ENCODE measurements at regions not wholly inside any gene's neighbourhood (a gene's known extent, or its start where the extent isn't known, plus 50 kb on each side); places are given as distances from the start of the nearest gene placed in this dataset.
"Not testable (repeated sequence)": the region's sequence is repeated elsewhere in the genome, so short reads cannot be mapped to it uniquely, and the experiment has no call there.

DNA sequence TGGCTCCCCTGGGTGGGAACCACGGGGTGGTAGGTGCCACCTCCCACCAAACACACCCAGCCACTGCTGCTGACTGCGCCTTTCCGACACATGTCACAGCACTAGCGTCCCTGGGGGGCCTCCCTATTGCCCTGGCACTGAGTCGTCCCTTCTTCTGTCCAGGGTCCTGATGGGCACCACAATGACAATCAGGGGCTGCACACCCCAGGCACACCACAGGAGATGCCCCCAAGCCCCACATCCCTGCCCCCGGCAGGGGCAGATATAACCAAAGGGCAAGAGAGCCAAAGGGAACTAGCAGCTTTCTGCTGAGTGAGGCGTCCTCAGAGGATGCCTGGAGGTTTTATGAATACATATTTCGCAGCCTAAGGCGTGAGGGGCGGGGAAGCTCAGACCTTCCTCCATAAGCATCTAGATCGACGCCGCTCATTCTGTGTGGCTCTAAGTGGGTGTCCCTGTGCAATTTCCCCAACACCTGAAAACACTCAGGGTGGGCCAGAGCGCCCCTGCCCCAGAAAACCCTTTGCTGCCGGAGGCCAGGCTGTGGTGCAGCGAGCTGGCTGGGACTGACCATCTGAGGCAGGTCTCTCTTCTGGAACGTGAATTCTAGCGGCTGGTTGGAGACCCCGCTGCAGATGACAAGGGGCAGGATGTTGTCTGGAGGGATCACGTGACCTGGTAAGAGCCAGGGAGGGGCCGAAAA, 186.7 kb downstream of the KLRB1 start:
- H3K9ac ChIP-seq (ENCODE audit: control insufficient read depth, insufficient read depth, low read length) = not testable (repeated sequence)

DNA sequence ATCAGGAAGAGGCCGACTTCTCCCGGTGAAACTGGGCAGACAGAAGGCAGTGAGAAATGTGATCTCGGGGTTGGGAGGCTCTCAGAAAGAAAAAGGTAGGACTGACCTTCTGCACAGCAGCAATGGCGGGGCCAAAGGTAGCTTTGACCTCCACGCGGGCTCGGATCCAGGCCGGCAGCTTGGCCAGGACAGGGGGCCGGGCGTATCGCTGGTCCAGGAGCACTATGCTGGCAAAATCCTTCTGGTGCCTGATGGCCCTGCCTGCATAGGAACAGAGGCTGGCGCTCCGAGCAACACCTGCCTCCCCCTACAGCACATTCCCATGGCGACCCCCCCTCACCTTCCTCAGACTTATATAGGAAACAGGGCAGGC, 189.1 kb downstream of the KLRB1 start:
- H3K36me3 ChIP-seq (ENCODE audit: control insufficient read depth in 2 of 2, insufficient read depth in 2 of 2, low read length in 1 of 2); FAIRE-seq; H3K4me3 ChIP-seq; H3K27ac ChIP-seq (ENCODE audit: control insufficient read depth, insufficient read depth); H3K9me3 ChIP-seq (replicated peaks; ENCODE audit: control insufficient read depth, insufficient read depth, low read length); H3K27me3 ChIP-seq (replicated peaks in 1 of 2; ENCODE audit: control insufficient read depth in 2 of 2, insufficient read depth in 2 of 2, low read length in 1 of 2); H2AFZ ChIP-seq (ENCODE audit: control insufficient read depth, low read depth, low read length); ATAC-seq; CTCF ChIA-PET; POLR2A ChIA-PET; H3K4me1 ChIP-seq (ENCODE audit: control insufficient read depth, insufficient read depth, low read length); BruUV-seq (replicated peaks); RAD21 ChIA-PET (ENCODE audit: unreplicated experiment); H3K4me2 ChIP-seq (ENCODE audit: control insufficient read depth, insufficient read depth); intact Hi-C loops (cut with micrococcal nuclease; ENCODE audit: unreplicated experiment); in situ Hi-C loops (cut with MboI); H4K20me1 ChIP-seq (ENCODE audit: control insufficient read depth, insufficient read depth); DNase-seq (ENCODE audit: low read depth, low spot score); H3K9ac ChIP-seq (ENCODE audit: control insufficient read depth, insufficient read depth, low read length); H3K79me2 ChIP-seq (ENCODE audit: control insufficient read depth, insufficient read depth, low read length); SMC1A ChIA-PET (ENCODE audit: uncharacterized antibody, unreplicated experiment): not testable (repeated sequence)
- 99% methylated on average over 8 of the region's 14 CpGs for WGBS (ENCODE audit: insufficient coverage, insufficient replicate concordance, low lambda C conversion rate, missing lambda C conversion rate)

More for the DNA sequence above, 186.7 kb downstream of the KLRB1 start:
- H3K27ac ChIP-seq (ENCODE audit: control insufficient read depth, insufficient read depth); in situ Hi-C loops (cut with MboI); POLR2A ChIA-PET; H4K20me1 ChIP-seq (ENCODE audit: control insufficient read depth, insufficient read depth); H3K4me2 ChIP-seq (ENCODE audit: control insufficient read depth, insufficient read depth); H2AFZ ChIP-seq (ENCODE audit: control insufficient read depth, low read depth, low read length); H3K4me3 ChIP-seq; CTCF ChIA-PET; H3K79me2 ChIP-seq (ENCODE audit: control insufficient read depth, insufficient read depth, low read length); DNase-seq (ENCODE audit: low read depth, low spot score); SMC1A ChIA-PET (ENCODE audit: uncharacterized antibody, unreplicated experiment); RAD21 ChIA-PET (ENCODE audit: unreplicated experiment); H3K36me3 ChIP-seq (ENCODE audit: control insufficient read depth in 2 of 2, insufficient read depth in 2 of 2, low read length in 1 of 2); H3K4me1 ChIP-seq (ENCODE audit: control insufficient read depth, insufficient read depth, low read length); H3K9me3 ChIP-seq (replicated peaks; ENCODE audit: control insufficient read depth, insufficient read depth, low read length); FAIRE-seq; ATAC-seq; H3K27me3 ChIP-seq (replicated peaks in 1 of 2; ENCODE audit: control insufficient read depth in 2 of 2, insufficient read depth in 2 of 2, low read length in 1 of 2); BruUV-seq (replicated peaks); intact Hi-C loops (cut with micrococcal nuclease; ENCODE audit: unreplicated experiment): not testable (repeated sequence)
- 97% methylated on average over 11 of the region's 21 CpGs for WGBS (ENCODE audit: insufficient coverage, insufficient replicate concordance, low lambda C conversion rate, missing lambda C conversion rate)

DNA sequence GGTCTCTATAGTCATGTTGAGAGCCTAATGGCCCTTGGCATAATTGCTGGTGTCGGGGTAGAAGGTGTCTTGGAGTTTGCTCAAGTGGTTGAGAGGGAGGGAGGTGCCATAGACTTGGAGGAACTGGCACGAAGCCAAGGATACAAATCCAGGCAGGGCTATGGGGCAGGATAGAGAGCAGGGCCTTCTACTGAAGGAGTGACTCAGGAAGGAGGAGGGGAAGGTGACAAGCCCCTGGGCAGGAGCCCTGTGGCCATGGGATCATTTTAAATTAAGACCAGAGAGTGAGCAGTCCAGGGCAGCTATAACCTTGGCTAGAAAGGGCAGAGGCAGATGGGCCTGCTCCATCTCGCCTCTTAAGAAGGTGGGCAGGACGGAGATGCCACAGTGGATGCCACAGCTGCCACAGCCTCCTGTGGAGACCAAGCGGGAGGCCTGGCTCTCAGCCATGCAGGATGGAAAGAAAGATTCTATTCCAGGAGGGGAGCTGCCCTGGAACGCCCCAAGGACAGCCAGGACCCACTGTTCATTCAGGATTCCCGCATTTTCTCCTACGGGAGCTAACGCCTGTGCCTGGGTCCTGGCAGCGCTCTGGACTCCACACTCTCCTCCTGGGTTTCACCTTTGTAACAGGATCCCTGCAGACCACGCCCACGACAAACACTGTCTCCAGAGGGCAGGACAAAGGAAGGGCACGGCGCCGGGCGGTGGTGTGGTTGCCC, 189.6 kb downstream of the KLRB1 start:
- not testable (repeated sequence) for H3K4me1 ChIP-seq (ENCODE audit: control insufficient read depth, insufficient read depth, low read length); FAIRE-seq

DNA sequence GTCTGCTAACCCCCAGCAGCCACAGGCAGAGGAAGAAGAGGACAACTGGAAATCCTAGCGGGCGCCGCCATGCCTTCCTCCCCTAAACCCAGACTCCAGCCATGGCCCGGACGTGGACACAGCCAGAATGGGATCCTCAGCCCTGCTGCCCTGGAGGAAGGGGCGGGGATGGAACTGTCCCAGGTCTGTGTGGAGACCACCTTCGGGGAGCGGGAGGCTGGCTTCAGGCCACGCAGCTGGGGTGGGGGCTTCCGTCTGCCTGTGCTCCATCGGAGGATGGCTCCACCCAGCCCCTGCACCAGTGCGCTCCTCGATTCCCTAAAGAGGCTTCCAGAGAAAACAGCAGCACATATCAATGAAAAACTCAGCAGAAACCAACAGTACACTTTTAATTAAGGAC, 190.4 kb downstream of the KLRB1 start:
- ATAC-seq; CTCF ChIA-PET; RAD21 ChIA-PET (ENCODE audit: unreplicated experiment); H3K4me3 ChIP-seq; H3K27ac ChIP-seq (ENCODE audit: control insufficient read depth, insufficient read depth); FAIRE-seq; H3K9ac ChIP-seq (ENCODE audit: control insufficient read depth, insufficient read depth, low read length); H3K36me3 ChIP-seq (ENCODE audit: control insufficient read depth in 2 of 2, insufficient read depth in 2 of 2, low read length in 1 of 2); H3K79me2 ChIP-seq (ENCODE audit: control insufficient read depth, insufficient read depth, low read length); H2AFZ ChIP-seq (ENCODE audit: control insufficient read depth, low read depth, low read length); SMC1A ChIA-PET (ENCODE audit: uncharacterized antibody, unreplicated experiment); intact Hi-C loops (cut with micrococcal nuclease; ENCODE audit: unreplicated experiment); BruUV-seq (replicated peaks); H3K9me3 ChIP-seq (replicated peaks; ENCODE audit: control insufficient read depth, insufficient read depth, low read length); POLR2A ChIA-PET; H3K4me1 ChIP-seq (ENCODE audit: control insufficient read depth, insufficient read depth, low read length); H3K4me2 ChIP-seq (ENCODE audit: control insufficient read depth, insufficient read depth); in situ Hi-C loops (cut with MboI); H3K27me3 ChIP-seq (replicated peaks in 1 of 2; ENCODE audit: control insufficient read depth in 2 of 2, insufficient read depth in 2 of 2, low read length in 1 of 2); H4K20me1 ChIP-seq (ENCODE audit: control insufficient read depth, insufficient read depth); DNase-seq (ENCODE audit: low read depth, low spot score): not testable (repeated sequence)
- 100% methylated on average over 4 of the region's 13 CpGs for WGBS (ENCODE audit: insufficient coverage, insufficient replicate concordance, low lambda C conversion rate, missing lambda C conversion rate)

More for the DNA sequence above, 189.6 kb downstream of the KLRB1 start:
- H3K4me3 ChIP-seq; H3K27ac ChIP-seq (ENCODE audit: control insufficient read depth, insufficient read depth); H3K36me3 ChIP-seq (ENCODE audit: control insufficient read depth in 2 of 2, insufficient read depth in 2 of 2, low read length in 1 of 2); ATAC-seq; SMC1A ChIA-PET (ENCODE audit: uncharacterized antibody, unreplicated experiment); H2AFZ ChIP-seq (ENCODE audit: control insufficient read depth, low read depth, low read length); H3K9ac ChIP-seq (ENCODE audit: control insufficient read depth, insufficient read depth, low read length); POLR2A ChIA-PET; H3K4me2 ChIP-seq (ENCODE audit: control insufficient read depth, insufficient read depth); CTCF ChIA-PET; in situ Hi-C loops (cut with MboI); RAD21 ChIA-PET (ENCODE audit: unreplicated experiment); BruUV-seq (replicated peaks); DNase-seq (ENCODE audit: low read depth, low spot score); H3K9me3 ChIP-seq (replicated peaks; ENCODE audit: control insufficient read depth, insufficient read depth, low read length); H3K79me2 ChIP-seq (ENCODE audit: control insufficient read depth, insufficient read depth, low read length); intact Hi-C loops (cut with micrococcal nuclease; ENCODE audit: unreplicated experiment); H4K20me1 ChIP-seq (ENCODE audit: control insufficient read depth, insufficient read depth); H3K27me3 ChIP-seq (replicated peaks in 1 of 2; ENCODE audit: control insufficient read depth in 2 of 2, insufficient read depth in 2 of 2, low read length in 1 of 2): not testable (repeated sequence)
- WGBS (ENCODE audit: insufficient coverage, insufficient replicate concordance, low lambda C conversion rate, missing lambda C conversion rate) = 96% methylated on average over 11 of the region's 16 CpGs
